ENCODE measurements at regions not wholly inside any gene's neighbourhood (a gene's known extent, or its start where the extent isn't known, plus 50 kb on each side); places are given as distances from the start of the nearest gene placed in this dataset.

DNA sequence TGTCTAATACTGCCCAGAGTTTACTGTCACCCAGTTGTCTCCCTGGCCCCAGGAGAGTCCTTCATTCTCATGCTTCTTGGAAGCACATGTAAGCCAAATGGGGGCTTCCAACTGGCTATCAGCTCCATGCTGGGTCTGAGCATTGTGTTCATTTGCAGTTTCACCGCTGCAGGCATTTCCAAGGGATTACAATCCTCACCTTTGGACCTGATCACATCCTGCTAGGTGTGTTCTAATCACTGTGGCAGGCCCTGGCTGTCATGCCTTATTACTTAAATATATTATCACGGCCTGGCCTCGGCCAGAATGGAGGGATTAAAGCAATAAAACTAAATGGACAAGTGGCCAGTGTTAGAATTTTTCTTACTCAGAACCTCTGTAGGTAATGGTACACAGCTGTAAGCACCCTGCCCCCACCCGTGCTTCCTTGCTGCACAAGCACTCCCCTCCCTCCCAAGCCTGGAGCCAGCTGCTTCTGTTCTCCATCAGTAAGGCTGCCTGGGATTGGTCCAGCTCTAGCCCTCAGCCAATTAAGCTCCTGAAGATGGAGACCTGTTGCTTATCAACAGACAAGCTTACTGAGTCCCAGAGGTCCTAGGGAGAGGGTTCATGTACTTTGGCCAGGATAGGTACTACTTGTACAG lies 175.9 kb upstream of the RBM19 start:
- Mint-ChIP-seq H3K4me3 (no peak overlapping the region), H3K27ac (no peak overlapping the region), H3K36me3 (ENCODE audit: low read depth) (no peaks in the 10 kb centered on the region), H3K27me3 (ENCODE audit: low read depth) (no peaks in the 10 kb centered on the region), H3K4me1 (ENCODE audit: low read depth) (no peaks in the 10 kb centered on the region), H3K9me3 (ENCODE audit: insufficient read depth) (no peaks in the 10 kb centered on the region)
- CTCF ChIA-PET = no interaction called here
- ATAC-seq (no peak), DNase-seq (no peak)
- POLR2A ChIA-PET = no interaction called here

DNA sequence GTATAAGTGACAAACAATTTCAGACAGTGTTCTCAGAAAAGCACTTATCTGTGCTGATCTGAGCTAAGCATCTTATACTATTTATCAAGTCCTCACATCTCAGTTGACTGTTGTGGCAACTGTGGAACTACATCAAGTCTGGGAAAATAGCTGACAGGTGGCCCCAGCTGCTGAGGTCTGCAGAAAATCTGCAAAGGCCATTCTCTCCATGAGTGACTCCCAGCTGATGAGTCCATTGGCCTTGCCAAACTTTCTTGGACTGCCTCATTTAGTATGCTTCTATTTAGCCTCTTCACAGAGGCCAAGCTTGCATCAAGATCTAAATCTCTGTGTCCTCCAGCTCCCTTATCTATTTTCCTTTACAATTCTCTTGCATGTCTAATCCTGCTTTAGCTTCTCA lies 174.5 kb upstream of the RBM19 start:
- ChIA-PET CTCF (no interaction called here), POLR2A (no interaction called here)
- H3K9me3 Mint-ChIP-seq (ENCODE audit: insufficient read depth) = no peaks in the 10 kb centered on the region
- DNase-seq = no peak
- no peak overlapping the region for H3K27ac Mint-ChIP-seq
- H3K27me3 Mint-ChIP-seq (ENCODE audit: low read depth) = no peaks in the 10 kb centered on the region
- H3K36me3 Mint-ChIP-seq (ENCODE audit: low read depth) = no peaks in the 10 kb centered on the region
- ATAC-seq = no peak
- H3K4me1 Mint-ChIP-seq (ENCODE audit: low read depth) = no peaks in the 10 kb centered on the region
- H3K4me3 Mint-ChIP-seq = no peak overlapping the region

DNA sequence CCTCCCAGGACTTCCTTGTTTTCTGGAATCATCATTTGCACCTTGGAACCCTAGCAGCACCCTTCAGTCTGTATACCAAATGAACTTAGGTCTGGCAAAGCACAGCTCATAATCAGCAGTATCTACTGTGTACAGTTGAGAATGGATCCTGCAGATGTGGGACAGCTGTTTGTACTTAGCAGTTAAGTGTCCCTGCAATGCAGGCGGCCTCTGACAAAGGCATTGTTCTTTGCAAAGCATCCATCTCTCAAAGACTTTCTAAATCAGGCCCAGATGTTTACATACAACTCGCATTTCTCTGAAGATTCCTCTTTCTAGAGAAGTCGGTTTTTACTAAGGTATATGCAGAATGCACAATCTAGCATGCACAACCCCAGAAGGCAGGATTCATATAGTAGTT lies 170.5 kb upstream of the RBM19 start:
- DNase-seq (no peak), ATAC-seq (no peak)
- H3K27ac Mint-ChIP-seq = no peak overlapping the region
- H3K9me3 Mint-ChIP-seq (ENCODE audit: insufficient read depth) = no peaks in the 10 kb centered on the region
- CTCF ChIA-PET = no interaction called here
- H3K4me1 Mint-ChIP-seq (ENCODE audit: low read depth) = no peaks in the 10 kb centered on the region
- POLR2A ChIA-PET = no interaction called here
- no peak overlapping the region for H3K4me3 Mint-ChIP-seq
- H3K36me3 Mint-ChIP-seq (ENCODE audit: low read depth) = no peaks in the 10 kb centered on the region
- H3K27me3 Mint-ChIP-seq (ENCODE audit: low read depth) = no peaks in the 10 kb centered on the region

DNA sequence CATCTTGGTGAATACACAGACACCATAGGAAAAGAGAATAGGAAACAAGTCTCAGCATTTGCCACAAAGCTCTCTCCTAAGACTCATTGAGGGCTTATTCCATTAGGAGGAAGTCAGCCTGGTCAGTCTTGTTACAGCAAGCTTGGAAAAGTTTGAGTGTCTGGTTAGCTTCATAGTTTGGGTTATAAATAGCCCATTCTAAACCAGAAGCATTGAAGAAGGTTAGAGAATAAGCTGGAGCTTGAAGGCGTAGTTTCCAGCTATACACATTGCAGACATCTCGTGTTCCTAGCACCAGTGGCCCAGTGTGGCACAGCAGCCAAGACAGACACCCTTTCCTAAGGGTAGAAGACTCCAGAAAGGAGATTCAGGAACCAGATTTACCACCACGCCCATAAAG lies 168.8 kb upstream of the RBM19 start:
- H3K27me3 Mint-ChIP-seq (ENCODE audit: low read depth) = no peaks in the 10 kb centered on the region
- H3K4me3 Mint-ChIP-seq = no peak overlapping the region
- CTCF ChIA-PET = no interaction called here
- H3K9me3 Mint-ChIP-seq (ENCODE audit: insufficient read depth) = no peaks in the 10 kb centered on the region
- no peak for ATAC-seq
- H3K27ac Mint-ChIP-seq = no peak overlapping the region
- H3K4me1 Mint-ChIP-seq (ENCODE audit: low read depth) = no peaks in the 10 kb centered on the region
- POLR2A ChIA-PET = no interaction called here
- no peak for DNase-seq
- H3K36me3 Mint-ChIP-seq (ENCODE audit: low read depth) = no peaks in the 10 kb centered on the region

DNA sequence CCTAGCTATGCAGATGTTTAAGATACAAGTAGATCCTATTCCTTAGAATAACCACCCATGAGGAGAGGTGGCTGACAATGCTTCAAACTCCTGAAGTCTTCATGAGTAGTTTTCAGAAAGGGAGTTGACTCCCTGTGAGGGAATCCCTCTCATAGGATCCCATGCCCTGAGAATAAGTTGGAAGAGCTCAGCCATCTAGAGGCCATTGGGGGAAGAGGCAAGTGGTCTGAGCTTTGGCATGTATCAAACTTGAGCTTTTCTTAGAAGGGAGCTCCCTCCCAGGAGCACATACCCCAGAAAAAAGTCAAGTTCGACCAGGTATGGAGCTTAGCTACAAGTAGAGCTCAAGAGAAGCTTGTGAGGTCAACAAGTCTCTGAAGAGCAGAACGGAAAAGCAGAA lies 165.7 kb upstream of the RBM19 start:
- ATAC-seq (no peak), DNase-seq (no peak)
- Mint-ChIP-seq H3K36me3 (ENCODE audit: low read depth) (no peaks in the 10 kb centered on the region), H3K27me3 (ENCODE audit: low read depth) (no peaks in the 10 kb centered on the region), H3K9me3 (ENCODE audit: insufficient read depth) (no peaks in the 10 kb centered on the region), H3K27ac (no peak overlapping the region), H3K4me1 (ENCODE audit: low read depth) (no peaks in the 10 kb centered on the region), H3K4me3 (no peak overlapping the region)
- POLR2A ChIA-PET = no interaction called here
- CTCF ChIA-PET = no interaction called here

DNA sequence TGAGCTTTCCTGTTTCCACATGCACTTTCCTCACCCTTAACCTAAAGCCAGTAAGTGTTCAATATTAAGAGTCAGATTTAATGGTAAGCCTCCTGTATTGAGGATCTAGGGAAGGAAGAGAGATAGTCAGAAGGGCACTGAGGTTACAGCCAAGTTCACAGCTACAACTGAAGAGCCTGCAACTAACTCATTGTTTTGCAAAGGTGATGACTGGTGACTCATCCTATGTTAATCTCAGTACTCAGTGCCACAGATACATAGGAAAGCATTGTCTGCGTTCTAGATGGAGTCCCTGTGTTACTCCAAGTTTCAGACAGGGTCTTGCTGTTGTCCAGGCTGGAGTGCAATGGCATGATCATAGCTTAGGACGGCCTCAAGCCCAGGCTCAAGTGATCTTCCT lies 157.0 kb upstream of the RBM19 start:
- no peak for ATAC-seq
- no peak overlapping the region for H3K4me3 Mint-ChIP-seq
- no peak for DNase-seq
- ChIA-PET CTCF (no interaction called here), POLR2A (interaction anchor here (0.7 kb wide), 1 partner anchor 283 kb away, joined by 3 read pairs; no protein-coding TSS in a partner anchor)
- H3K4me1 Mint-ChIP-seq (ENCODE audit: low read depth) = no peaks in the 10 kb centered on the region
- H3K9me3 Mint-ChIP-seq (ENCODE audit: insufficient read depth) = no peaks in the 10 kb centered on the region
- no peaks in the 10 kb centered on the region for H3K27me3 Mint-ChIP-seq (ENCODE audit: low read depth)
- no peaks in the 10 kb centered on the region for H3K36me3 Mint-ChIP-seq (ENCODE audit: low read depth)
- H3K27ac Mint-ChIP-seq = no peak overlapping the region

DNA sequence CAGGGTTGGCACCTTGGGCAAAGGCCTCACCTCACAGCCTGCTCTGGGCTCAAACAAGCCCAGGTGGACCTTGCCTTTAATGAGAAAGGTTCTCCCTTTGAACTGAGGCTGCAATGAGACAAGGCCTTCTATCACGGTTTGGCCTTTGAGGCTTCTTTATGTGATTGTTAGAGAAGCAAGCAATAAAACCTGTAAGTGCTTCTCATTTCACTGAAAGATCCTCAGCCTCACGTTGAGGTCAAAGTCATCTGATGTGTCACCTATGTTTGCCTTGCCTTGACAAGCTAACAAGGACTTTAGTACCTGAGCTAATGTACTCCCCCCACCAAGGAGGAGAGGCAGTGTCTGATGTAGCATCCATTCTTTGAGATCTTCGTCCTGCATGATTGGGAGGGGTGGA lies 155.9 kb upstream of the RBM19 start:
- no peaks in the 10 kb centered on the region for H3K36me3 Mint-ChIP-seq (ENCODE audit: low read depth)
- no peak overlapping the region for H3K27ac Mint-ChIP-seq
- ATAC-seq (no peak), DNase-seq (no peak)
- no peaks in the 10 kb centered on the region for H3K9me3 Mint-ChIP-seq (ENCODE audit: insufficient read depth)
- H3K27me3 Mint-ChIP-seq (ENCODE audit: low read depth) = no peaks in the 10 kb centered on the region
- ChIA-PET POLR2A (no interaction called here), CTCF (no interaction called here)
- H3K4me3 Mint-ChIP-seq = no peak overlapping the region
- no peaks in the 10 kb centered on the region for H3K4me1 Mint-ChIP-seq (ENCODE audit: low read depth)

DNA sequence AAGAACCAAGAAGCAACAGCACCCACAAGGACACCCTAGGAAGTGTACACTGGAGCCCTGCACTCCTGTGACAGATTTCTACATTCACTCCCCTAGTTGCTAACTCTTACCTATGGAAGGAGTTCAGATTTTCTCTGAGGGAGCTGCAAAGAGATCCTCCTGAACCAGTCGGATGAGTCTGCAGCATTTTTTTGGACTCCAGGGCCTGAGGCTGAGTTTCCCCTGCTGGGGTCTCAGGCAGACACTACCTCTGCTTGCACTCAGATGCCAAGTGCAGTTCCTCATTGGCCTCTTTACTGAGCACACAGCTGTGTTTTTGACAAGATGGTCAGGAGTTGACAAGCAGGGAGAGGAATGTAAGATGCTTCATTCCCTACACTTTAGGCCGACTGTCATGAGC lies 153.2 kb upstream of the RBM19 start:
- ATAC-seq (no peak), DNase-seq (no peak)
- Mint-ChIP-seq H3K27ac (no peak overlapping the region), H3K27me3 (ENCODE audit: low read depth) (no peaks in the 10 kb centered on the region), H3K36me3 (ENCODE audit: low read depth) (no peaks in the 10 kb centered on the region), H3K4me3 (no peak overlapping the region), H3K9me3 (ENCODE audit: insufficient read depth) (no peaks in the 10 kb centered on the region), H3K4me1 (ENCODE audit: low read depth) (no peaks in the 10 kb centered on the region)
- POLR2A ChIA-PET = no interaction called here
- CTCF ChIA-PET = no interaction called here

DNA sequence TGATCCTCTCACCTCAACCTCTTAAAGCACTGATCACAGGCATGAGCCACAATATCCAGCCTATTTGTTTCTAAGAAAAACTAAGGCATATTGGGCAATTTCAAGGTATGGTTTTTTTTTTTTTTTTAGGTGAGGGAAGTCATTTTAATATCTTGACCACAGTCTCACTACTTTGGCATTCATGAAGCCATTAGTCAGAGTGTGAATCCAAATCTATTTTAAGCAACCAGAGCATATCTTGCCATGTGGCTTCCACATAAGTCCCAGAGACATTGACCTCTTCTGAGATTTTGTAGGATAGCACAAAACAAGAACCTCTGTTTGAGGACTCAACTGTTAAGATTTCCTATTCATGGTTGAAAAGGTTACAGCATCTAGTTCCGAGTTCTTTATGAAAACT lies 130.3 kb upstream of the RBM19 start:
- CTCF ChIA-PET = no interaction called here
- DNase-seq (no peak), ATAC-seq (no peak)
- H3K27me3 Mint-ChIP-seq (ENCODE audit: low read depth) = no peaks in the 10 kb centered on the region
- H3K4me3 Mint-ChIP-seq = no peak overlapping the region
- no peaks in the 10 kb centered on the region for H3K36me3 Mint-ChIP-seq (ENCODE audit: low read depth)
- no peaks in the 10 kb centered on the region for H3K9me3 Mint-ChIP-seq (ENCODE audit: insufficient read depth)
- no peaks in the 10 kb centered on the region for H3K4me1 Mint-ChIP-seq (ENCODE audit: low read depth)
- H3K27ac Mint-ChIP-seq = no peak overlapping the region
- POLR2A ChIA-PET = no interaction called here

DNA sequence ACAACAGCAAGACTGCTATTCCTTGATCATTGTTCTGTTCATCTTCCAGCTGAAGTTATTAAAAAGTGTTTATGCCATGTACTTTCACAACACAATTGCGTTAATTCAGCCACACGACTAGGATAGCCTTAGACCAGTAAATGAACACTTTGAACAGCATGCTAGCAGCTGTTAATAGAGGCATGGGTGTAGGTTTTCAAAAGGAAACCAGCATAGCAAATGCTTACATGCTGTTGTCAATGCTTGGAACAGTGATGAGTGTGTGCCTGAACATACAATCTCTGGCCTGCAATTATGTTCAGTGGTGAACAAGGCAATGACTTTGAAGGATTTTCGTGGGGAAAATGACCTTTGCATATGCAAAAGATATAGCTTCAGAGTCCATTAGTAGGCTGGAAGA lies 127.4 kb upstream of the RBM19 start:
- Mint-ChIP-seq H3K4me3 (no peak overlapping the region), H3K9me3 (ENCODE audit: insufficient read depth) (no peaks in the 10 kb centered on the region), H3K4me1 (ENCODE audit: low read depth) (no peaks in the 10 kb centered on the region), H3K27ac (no peak overlapping the region), H3K36me3 (ENCODE audit: low read depth) (no peaks in the 10 kb centered on the region), H3K27me3 (ENCODE audit: low read depth) (no peaks in the 10 kb centered on the region)
- CTCF ChIA-PET = no interaction called here
- POLR2A ChIA-PET = no interaction called here
- DNase-seq = no peak
- ATAC-seq = no peak

DNA sequence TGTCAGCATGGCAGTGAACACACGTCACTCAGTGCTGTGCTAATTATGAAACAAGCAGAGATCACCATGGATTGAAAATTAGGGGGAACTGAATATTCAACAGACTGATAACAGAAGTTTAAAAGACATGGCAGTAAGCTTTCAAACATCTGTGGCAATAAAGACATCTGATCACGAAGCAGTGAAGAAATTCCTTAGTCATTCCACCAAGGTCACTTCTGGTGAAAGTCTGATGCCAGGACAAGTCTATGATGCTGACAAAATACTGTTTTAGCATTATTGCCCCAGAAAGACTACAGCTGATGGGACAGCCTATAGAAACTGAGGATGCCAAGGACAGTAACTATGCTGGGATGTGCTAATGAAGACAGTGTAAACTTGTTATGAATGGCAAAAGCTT lies 126.9 kb upstream of the RBM19 start:
- Mint-ChIP-seq H3K4me3 (no peak overlapping the region), H3K9me3 (ENCODE audit: insufficient read depth) (no peaks in the 10 kb centered on the region), H3K36me3 (ENCODE audit: low read depth) (no peaks in the 10 kb centered on the region), H3K27me3 (ENCODE audit: low read depth) (no peaks in the 10 kb centered on the region), H3K27ac (no peak overlapping the region), H3K4me1 (ENCODE audit: low read depth) (no peaks in the 10 kb centered on the region)
- ChIA-PET CTCF (no interaction called here), POLR2A (no interaction called here)
- ATAC-seq (no peak), DNase-seq (no peak)

DNA sequence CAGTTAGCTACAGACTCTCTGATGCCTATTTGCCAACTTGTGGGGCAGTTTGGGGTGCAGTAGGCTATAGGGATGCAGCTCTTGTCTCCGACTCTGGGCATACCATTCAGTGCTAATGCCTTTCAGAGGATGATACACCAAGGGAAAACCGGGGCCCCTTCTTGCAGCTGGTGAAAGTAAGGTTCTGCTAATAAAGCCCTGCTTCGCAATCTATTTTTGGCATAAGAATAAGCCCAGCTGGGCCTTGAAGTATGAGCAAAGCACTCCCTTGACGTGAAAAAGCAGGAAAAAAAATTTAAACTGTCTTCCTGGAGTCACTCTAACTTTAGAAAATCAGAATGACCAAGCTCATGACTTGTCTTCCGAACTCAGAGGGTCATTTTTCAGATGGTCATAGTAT lies 124.1 kb upstream of the RBM19 start:
- Mint-ChIP-seq H3K4me1 (ENCODE audit: low read depth) (no peaks in the 10 kb centered on the region), H3K27me3 (ENCODE audit: low read depth) (no peaks in the 10 kb centered on the region), H3K4me3 (no peak overlapping the region), H3K9me3 (ENCODE audit: insufficient read depth) (no peaks in the 10 kb centered on the region), H3K36me3 (ENCODE audit: low read depth) (no peaks in the 10 kb centered on the region), H3K27ac (no peak overlapping the region)
- CTCF ChIA-PET = no interaction called here
- DNase-seq (no peak), ATAC-seq (no peak)
- POLR2A ChIA-PET = no interaction called here

DNA sequence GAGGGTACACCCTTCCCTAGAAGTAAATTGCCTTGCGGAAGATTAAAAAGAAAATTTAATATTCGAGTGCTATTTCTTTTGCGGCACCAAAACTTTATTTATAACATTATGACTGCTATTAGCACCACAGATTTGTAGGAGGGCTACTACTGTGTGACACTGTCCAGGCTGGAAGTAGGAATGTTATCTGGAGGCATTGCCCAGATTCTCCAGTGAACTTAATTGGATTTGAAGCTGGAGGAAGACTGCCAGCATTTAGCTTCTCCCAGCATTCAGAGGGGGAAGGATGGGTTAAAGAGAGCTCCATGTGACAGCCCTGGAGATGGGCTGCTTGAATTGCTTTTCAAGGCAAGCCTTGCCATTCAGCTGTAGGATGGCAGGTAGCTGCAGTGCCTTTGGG lies 107.0 kb upstream of the RBM19 start:
- CTCF ChIA-PET = no interaction called here

More for the DNA sequence above, 107.0 kb upstream of the RBM19 start:
- Mint-ChIP-seq H3K9me3 (ENCODE audit: insufficient read depth) (no peaks in the 10 kb centered on the region), H3K4me3 (no peak overlapping the region), H3K27me3 (ENCODE audit: low read depth) (no peaks in the 10 kb centered on the region), H3K4me1 (ENCODE audit: low read depth) (no peaks in the 10 kb centered on the region), H3K36me3 (ENCODE audit: low read depth) (no peaks in the 10 kb centered on the region), H3K27ac (no peak overlapping the region)
- ATAC-seq (no peak), DNase-seq (no peak)
- POLR2A ChIA-PET = no interaction called here

Measured in activated CD8-positive, alpha-beta T cell treated with anti-CD3 and anti-CD28 coated beads, Interleukin-2, amount 10 ng/mL, durations not matched to agents 7 days and 5 days (primary cell).